Mammary epithelial cell (primary cell): ENCODE measurements at regions not wholly inside any gene's neighbourhood (a gene's known extent, or its start where the extent isn't known, plus 50 kb on each side); places are given as distances from the start of the nearest gene placed in this dataset.

Source experiments
- EZH2 ChIP-seq: IDR thresholded peaks from 2 replicates; pipeline ENCODE4 v1.6.1; 2012; ENCODE audit warnings: low read length, inconsistent platforms, borderline replicate concordance
- TF ChIP-seq, protein P1 (sequence below), 2 donors: IDR thresholded peaks in 1 of 2; conservative IDR thresholded peaks in 1 of 2; 2 replicates each; pipeline ENCODE4 v1.5.1; 2011 to 2012; ENCODE audit warnings: inconsistent platforms in 2 of 2, low read length in 2 of 2, mild to moderate bottlenecking in 2 of 2, control low read depth in 1 of 2, low read depth in 1 of 2; ENCODE audit not compliant: insufficient read depth in 1 of 2; ENCODE audit errors: extremely low read depth in 1 of 2

DNA sequence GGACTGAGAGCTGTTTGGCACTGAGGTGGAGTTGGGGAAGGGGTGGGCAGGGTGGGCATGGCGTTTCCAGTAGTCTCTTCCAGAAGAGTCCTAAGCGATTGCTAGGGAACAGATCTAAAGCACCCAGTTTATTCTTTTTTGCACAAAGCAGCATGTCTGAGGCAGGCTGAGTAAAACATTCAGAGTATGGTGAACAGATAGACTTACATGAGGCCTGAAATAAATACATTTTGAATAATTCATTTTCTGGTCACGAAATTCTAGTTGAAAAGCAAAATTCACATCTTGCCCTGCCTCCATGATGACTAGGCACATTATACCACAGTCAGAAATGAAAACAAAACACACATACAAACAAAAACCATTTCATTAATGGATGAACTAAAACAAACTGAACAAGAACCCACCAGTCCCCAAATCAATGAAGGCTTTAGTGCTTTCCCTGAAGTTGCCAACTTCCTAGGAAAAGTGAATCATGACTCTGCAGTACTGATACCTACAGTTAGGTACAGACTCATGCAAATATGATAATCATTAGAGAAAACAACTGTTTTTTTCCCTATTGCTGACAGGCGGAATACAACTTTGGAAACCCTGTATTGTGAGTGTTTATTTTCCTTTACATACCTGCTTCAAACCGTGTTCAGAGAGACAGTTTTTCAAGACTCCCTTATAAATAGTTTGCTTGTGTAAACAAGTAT, 702.9 kb upstream of the POU3F2 start:
- TF ChIP-seq EZH2 = no peak
- TF ChIP-seq, protein P1, sequence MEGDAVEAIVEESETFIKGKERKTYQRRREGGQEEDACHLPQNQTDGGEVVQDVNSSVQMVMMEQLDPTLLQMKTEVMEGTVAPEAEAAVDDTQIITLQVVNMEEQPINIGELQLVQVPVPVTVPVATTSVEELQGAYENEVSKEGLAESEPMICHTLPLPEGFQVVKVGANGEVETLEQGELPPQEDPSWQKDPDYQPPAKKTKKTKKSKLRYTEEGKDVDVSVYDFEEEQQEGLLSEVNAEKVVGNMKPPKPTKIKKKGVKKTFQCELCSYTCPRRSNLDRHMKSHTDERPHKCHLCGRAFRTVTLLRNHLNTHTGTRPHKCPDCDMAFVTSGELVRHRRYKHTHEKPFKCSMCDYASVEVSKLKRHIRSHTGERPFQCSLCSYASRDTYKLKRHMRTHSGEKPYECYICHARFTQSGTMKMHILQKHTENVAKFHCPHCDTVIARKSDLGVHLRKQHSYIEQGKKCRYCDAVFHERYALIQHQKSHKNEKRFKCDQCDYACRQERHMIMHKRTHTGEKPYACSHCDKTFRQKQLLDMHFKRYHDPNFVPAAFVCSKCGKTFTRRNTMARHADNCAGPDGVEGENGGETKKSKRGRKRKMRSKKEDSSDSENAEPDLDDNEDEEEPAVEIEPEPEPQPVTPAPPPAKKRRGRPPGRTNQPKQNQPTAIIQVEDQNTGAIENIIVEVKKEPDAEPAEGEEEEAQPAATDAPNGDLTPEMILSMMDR (conservative IDR thresholded peaks at IDR 0.05 in 1 of 2, IDR thresholded peaks at IDR 0.05 in 1 of 2; ENCODE audit: extremely low read depth in 1 of 2, insufficient read depth in 1 of 2, low read depth in 1 of 2, low read length in 2 of 2) = no peak
